ENCODE measurements at regions not wholly inside any gene's neighbourhood (a gene's known extent, or its start where the extent isn't known, plus 50 kb on each side); places are given as distances from the start of the nearest gene placed in this dataset.
"Not testable (repeated sequence)": the region's sequence is repeated elsewhere in the genome, so short reads cannot be mapped to it uniquely, and the experiment has no call there.

DNA sequence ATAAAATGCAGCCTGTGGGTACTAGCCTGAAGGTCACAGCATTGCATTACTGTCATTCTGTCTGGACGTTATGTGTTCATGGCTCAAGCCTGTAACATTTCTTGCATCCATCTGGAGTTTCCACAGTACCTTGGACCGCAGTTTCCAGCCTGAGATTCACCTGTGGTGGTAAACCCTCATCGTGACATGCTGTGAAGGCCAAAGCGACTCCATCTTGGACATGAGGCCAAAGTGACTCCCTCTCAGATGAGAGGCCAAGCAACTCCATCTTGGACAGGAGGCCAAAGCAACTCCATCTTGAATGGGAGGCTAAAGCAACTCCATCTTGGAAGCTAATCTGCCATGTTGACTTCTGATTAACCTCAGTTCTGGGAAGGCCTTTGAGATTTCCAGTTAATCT is 257.7 kb upstream of the MYT1L start:
- DNase-seq (ENCODE audit: low read depth): no peak

DNA sequence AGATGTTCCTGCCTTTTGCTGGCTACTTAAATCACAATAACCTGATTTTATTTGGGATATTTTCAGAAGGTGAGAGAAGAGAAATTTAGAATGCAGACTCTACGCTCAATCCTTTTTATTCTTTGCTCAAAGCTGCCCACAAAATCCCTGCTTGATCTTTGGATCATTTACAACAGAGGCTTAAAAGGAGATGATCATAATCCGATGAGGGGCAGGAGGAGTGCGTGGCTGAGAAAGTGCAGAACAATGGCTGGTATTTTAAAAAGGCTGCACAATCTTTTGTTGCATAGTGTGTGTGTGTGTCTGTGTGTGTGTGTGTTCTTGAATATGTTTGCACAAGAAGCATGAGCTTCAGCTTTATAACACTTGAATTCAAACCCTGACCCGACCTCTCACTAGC is 256.3 kb upstream of the MYT1L start:
- no peak for DNase-seq (ENCODE audit: low read depth)

DNA sequence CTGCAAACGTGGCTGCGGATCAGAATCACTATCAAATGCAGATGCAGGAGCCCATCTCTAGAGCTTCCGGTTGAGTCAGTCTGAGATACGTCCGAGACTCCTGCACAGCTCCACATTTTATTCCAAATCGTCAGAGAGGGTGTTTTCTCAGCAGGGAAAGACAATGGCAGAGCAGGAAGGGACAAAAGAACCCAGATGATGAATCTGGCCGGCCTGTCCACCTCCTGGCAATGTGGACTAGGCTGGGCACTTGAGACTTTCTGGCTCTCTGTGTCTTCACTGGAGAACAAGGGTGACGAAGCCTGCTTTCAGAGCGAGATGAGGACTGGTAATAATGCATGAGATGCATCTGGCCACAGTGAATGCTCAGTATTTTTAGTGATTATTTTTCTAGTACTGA is 255.9 kb upstream of the MYT1L start:
- no peak for DNase-seq (ENCODE audit: low read depth)

DNA sequence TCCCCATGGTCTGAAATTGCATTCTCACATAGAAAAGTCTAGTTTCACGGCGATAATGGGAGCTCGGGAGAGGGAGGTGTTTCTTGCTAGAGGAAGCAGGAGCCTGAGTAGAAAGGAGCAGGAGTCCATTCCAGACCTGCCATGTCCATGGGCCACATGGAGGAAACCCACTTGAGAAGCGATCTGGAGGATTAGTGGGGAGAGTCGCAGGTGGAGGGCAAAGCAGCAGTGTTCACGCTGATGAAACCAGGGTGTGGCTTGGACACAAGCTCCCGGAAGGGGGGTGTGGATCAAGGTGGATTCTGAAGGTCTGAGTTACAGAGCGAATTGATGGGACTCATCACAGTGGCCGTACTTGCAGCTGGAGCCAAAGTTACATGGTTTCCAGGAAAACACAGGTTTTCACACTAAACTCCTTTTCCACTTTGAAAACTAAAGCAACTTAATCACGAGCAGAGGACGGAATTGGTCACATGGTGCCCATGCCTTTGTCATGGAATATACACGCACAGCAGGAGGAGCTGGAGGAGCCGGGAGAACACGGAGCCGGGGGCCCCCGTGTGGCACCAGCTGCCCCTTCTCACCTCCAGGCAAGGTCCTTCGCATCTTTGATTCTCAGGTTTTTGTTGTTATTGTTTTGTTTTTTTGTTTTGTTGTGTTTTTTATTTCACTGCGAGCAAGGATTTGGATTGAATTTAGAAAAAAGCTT is 255.1 kb upstream of the MYT1L start:
- no peak for DNase-seq (ENCODE audit: low read depth)

GRCh38 chr2:2582998-2583545 is 252.0 kb upstream of the MYT1L start:
- DNase-seq (ENCODE audit: low read depth): no peak

- no peak for DNase-seq (ENCODE audit: low read depth)
Measured at GRCh38 chr2:2581331-2582159, 250.5 kb upstream of the MYT1L start.

- DNase-seq (ENCODE audit: low read depth): not testable (repeated sequence)
Measured at GRCh38 chr2:2580841-2581240, 249.8 kb upstream of the MYT1L start.

- DNase-seq (ENCODE audit: low read depth): no peak
Measured at GRCh38 chr2:2580341-2580740, 249.3 kb upstream of the MYT1L start.

- DNase-seq (ENCODE audit: low read depth): no peak
Measured at GRCh38 chr2:2579814-2580213, 248.7 kb upstream of the MYT1L start.

DNA sequence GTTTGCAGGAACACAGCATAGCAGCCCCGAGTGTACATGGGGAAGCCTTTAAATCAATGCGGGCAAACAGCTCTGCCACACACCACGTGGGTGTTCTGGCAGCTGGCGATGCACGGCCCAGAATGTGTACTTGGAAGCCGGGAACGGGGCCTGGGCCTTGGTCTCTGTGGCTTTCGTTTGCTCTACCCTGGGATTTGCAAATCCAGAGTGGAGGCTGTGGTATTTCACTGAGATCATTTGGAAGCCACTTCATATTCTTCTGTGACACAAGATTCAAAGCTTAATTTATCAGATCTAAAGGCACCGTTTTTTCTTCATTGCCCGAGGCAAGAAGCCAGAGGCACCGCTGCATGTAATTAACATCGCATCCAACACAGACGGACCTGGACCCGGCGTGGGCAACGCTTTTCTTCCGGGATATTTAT is 246.3 kb upstream of the MYT1L start:
- no peak for DNase-seq (ENCODE audit: low read depth)

GRCh38 chr2:2575870-2576386 is 244.9 kb upstream of the MYT1L start:
- no peak for DNase-seq (ENCODE audit: low read depth)

- DNase-seq (ENCODE audit: low read depth): no peak
Measured at GRCh38 chr2:2575181-2575577, 244.1 kb upstream of the MYT1L start.

DNA sequence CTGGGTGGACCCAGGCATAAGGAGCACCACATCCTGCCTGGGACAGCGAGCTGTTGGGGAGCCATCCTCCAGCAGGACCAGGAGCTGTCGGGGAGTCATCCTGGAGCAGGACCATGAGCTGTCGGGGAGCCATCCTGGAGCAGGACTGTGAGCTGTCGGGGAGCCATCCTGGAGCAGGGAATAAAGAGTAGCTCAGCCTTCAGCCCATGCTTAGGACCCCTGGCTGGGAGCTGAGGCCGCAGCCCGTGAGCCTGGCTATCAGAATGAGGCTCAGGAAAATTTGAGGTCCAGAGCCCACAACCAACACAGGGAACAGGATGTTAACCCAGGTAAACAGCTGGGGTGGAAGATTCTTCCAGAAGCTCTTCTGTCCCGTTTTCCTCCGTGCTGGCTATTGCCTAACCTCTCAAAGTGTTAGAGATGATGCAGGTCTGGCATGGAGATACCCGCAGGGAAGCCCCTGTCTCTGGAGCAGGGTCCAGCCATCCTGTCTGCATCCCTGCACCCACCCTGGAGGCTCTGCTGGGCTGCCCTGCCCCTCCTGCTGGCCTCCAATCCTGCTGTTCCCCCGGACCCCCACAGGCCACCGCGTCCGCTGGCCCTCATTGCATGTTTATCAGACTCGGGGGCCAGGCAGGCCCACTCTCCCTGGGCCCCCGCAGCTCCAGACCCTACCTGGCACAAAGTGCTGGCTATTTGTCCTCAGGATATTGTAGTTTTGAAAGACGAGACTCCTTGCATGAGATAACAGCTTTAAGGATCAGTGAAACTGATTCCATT is 243.5 kb upstream of the MYT1L start:
- no peak for DNase-seq (ENCODE audit: low read depth)

DNA sequence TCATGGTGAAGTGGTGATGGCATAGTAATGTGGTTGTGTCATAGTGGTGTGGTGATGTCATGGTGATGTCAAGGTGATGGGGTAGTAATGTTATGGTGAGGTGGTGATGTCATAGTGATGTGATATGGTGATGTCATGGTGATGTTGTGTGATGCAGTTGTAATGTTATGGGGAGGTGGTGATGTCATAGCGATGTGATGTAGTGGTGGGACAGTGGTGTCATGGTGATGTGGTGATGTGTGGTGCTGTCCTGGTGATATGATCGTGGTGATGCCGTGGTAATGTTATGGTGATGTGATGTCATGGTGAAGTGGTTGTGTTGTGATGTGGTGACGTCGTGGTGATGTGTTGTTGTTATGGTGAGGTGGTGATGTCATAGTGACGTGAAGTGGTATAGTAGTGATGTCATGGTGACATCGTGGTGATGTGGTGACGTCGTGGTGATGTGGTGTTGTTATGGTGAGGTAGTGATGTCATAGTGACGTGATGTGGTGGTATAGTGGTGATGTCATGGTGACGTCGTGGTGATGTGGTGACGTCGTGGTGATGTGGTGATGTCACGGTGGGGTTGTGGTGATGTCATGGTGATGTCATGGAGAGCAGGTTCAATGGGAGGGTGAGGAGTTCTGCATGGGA is 242.7 kb upstream of the MYT1L start:
- DNase-seq (ENCODE audit: low read depth): no peak

GRCh38 chr2:2573205-2573604 is 242.1 kb upstream of the MYT1L start:
- no peak for DNase-seq (ENCODE audit: low read depth)

GRCh38 chr2:2572393-2573204 is 241.5 kb upstream of the MYT1L start:
- no peak for DNase-seq (ENCODE audit: low read depth)

GRCh38 chr2:2571301-2572150 is 240.5 kb upstream of the MYT1L start:
- DNase-seq (ENCODE audit: low read depth): no peak

- no peak for DNase-seq (ENCODE audit: low read depth)
Measured at GRCh38 chr2:2570871-2571270, 239.8 kb upstream of the MYT1L start.

GRCh38 chr2:2570360-2570759 is 239.3 kb upstream of the MYT1L start:
- no peak for DNase-seq (ENCODE audit: low read depth)

DNA sequence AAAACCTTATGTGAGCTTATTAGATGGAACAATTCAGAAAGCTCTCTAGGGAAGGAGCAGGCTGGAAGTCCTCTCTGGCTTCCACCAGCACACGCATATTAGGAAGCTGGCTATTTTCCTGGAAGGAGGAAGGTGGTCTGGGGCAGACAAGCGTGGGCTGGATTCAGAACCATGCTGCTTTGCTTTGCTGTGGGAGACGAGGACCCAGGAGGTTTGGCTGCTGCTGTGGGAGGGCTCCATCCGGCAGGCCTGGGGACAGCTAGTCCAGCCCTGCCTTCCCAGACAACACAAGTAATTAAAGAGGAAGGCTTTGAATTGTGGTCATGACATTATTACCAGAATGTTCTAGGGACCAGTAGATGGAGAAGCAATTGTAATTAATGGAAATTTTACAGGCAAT is 238.8 kb upstream of the MYT1L start:
- DNase-seq (ENCODE audit: low read depth): no peak
